Gastroesophageal sphincter (tissue), 3 donors: ENCODE measurements at regions not wholly inside any gene's neighbourhood (a gene's known extent, or its start where the extent isn't known, plus 50 kb on each side); places are given as distances from the start of the nearest gene placed in this dataset.

ENCODE experiments used
- EP300 ChIP-seq: sonication (generic); formaldehyde crosslinking; IDR thresholded peaks from one replicate; pipeline ENCODE4 v1.6.1; 2017; ENCODE audit warnings: antibody characterized with exemption, mild to moderate bottlenecking
- POLR2A ChIP-seq, 2 donors: fragments of 450-650 bp; IDR thresholded peaks; one replicate each; pipeline ENCODE4 v1.6.1; 2017; ENCODE audit warnings: antibody characterized with exemption in 2 of 2, mild to moderate bottlenecking in 2 of 2, moderate library complexity in 1 of 2
- POLR2AphosphoS5 ChIP-seq: sonication (generic); formaldehyde crosslinking; IDR thresholded peaks from one replicate; pipeline ENCODE4 v1.6.1; 2017; ENCODE audit warnings: antibody characterized with exemption
- TF ChIP-seq, protein P1 (sequence below), 4 experiments: fragments of 200-600 bp in 2 of 4; fragments of 450-650 bp in 2 of 4; sonication (generic) in 1 of 4; IDR thresholded peaks; one replicate each; pipeline ENCODE4 v1.5.1; 2017 to 2019; ENCODE audit warnings: antibody characterized with exemption in 4 of 4, mild to moderate bottlenecking in 2 of 4, moderate library complexity in 2 of 4

DNA sequence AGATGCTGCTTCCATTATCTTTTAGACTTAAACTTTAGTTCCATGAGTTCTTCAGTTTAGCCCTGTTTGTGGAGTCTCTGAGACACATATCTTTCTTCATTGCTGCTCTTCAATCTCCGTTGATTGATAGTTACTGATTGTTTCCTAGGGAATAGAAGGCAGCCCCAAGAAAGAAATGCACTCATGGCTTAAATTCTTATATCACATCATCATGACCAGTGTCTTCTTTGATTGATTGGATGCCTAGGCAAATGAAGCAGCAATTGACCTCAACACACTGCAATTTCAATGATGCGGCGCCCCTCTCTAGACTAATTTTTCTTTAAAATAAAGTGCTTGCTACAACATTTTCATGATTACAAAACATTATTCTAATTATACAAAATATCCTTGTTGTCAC lies 576.5 kb upstream of the VSTM2A start:
- TF ChIP-seq POLR2A (IDR thresholded peaks at IDR 0.05), result no peak
- TF ChIP-seq, protein P1, sequence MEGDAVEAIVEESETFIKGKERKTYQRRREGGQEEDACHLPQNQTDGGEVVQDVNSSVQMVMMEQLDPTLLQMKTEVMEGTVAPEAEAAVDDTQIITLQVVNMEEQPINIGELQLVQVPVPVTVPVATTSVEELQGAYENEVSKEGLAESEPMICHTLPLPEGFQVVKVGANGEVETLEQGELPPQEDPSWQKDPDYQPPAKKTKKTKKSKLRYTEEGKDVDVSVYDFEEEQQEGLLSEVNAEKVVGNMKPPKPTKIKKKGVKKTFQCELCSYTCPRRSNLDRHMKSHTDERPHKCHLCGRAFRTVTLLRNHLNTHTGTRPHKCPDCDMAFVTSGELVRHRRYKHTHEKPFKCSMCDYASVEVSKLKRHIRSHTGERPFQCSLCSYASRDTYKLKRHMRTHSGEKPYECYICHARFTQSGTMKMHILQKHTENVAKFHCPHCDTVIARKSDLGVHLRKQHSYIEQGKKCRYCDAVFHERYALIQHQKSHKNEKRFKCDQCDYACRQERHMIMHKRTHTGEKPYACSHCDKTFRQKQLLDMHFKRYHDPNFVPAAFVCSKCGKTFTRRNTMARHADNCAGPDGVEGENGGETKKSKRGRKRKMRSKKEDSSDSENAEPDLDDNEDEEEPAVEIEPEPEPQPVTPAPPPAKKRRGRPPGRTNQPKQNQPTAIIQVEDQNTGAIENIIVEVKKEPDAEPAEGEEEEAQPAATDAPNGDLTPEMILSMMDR (IDR thresholded peaks at IDR 0.05), result no peak
- no peak for TF ChIP-seq POLR2AphosphoS5
- no peak for TF ChIP-seq EP300
